BJ (cell line): ENCODE measurements at regions not wholly inside any gene's neighbourhood (a gene's known extent, or its start where the extent isn't known, plus 50 kb on each side); places are given as distances from the start of the nearest gene placed in this dataset.

Experiments
- CTCF ChIA-PET: fragments of 350-600 bp; formaldehyde crosslinking; extraction: SDS; loops from one replicate; lab custom pipeline; 2021; ENCODE audit warnings: antibody characterized with exemption, inconsistent platforms; lab: Yijun Ruan, JAX
- POLR2A ChIA-PET: fragments of 300-600 bp; sonication (Branson Sonifier 250); formaldehyde crosslinking; extraction: SDS; loops from one replicate; lab custom pipeline; 2021; ENCODE audit warnings: antibody characterized with exemption; lab: Charles Lee
- DNase-seq: peaks from one replicate; pipeline ENCODE4 v3.0.0-alpha.2; 2011; ENCODE audit warnings: low read depth
- H3K27me3 ChIP-seq: 2 replicates; pipeline ENCODE4 v1.6.0; 2011; ENCODE audit warnings: low read length; ENCODE audit not compliant: control insufficient read depth, insufficient read depth
- H3K36me3 ChIP-seq: 2 replicates; pipeline ENCODE4 v1.5.1; 2011; ENCODE audit warnings: low read length; ENCODE audit not compliant: control insufficient read depth, insufficient read depth
- H3K4me3 ChIP-seq: 2 replicates; pipeline ENCODE4 v1.5.1; 2011; ENCODE audit warnings: low read depth, mild to moderate bottlenecking, control low read depth, low read length
- CTCF ChIP-seq: IDR thresholded peaks from 2 replicates; pipeline ENCODE4 v1.5.1; 2011; ENCODE audit warnings: low read depth, mild to moderate bottlenecking, control low read depth, inconsistent platforms, low read length, moderate library complexity; ENCODE audit not compliant: insufficient read depth

GRCh38 chr15:77537006-77537405 lies 95.7 kb downstream of the LINGO1 start:
- no peak for TF ChIP-seq CTCF
- Histone ChIP-seq H3K36me3 (no peaks in the 10 kb centered on the region), H3K4me3 (no peak overlapping the region), H3K27me3 (peaks cover 7% of the 10 kb centered on the region)
- ChIA-PET CTCF (interaction anchor here (0.7 to 1.7 kb wide), 4 partner anchors 39 to 425 kb away, joined by 3 to 4 read pairs (median 3); no protein-coding TSS in a partner anchor), POLR2A (no interaction called here)
- DNase-seq, result no peak

- CTCF ChIA-PET, result interaction anchor here (1.3 kb wide), 1 partner anchor 39 kb away, joined by 3 read pairs; no protein-coding TSS in a partner anchor
- Histone ChIP-seq H3K36me3 (no peaks in the 10 kb centered on the region), H3K27me3 (peaks cover 7% of the 10 kb centered on the region), H3K4me3 (no peak overlapping the region)
- DNase-seq, result no peak
- no peak for TF ChIP-seq CTCF
- POLR2A ChIA-PET, result no interaction called here
Measured at GRCh38 chr15:77535845-77536244, 96.9 kb downstream of the LINGO1 start.
